Activated CD8-positive, alpha-beta memory T cell treated with anti-CD3 and anti-CD28 coated beads, Interleukin-2, amount 10 ng/mL, durations not matched to agents 7 days and 5 days (primary cell): ENCODE measurements at regions not wholly inside any gene's neighbourhood (a gene's known extent, or its start where the extent isn't known, plus 50 kb on each side); places are given as distances from the start of the nearest gene placed in this dataset.

Source experiments
- ATAC-seq: fragments of 150-1000 bp; cut with Tn5 transposase; one replicate; pipeline ENCODE4 v1.10.0; 2021; ENCODE audit warnings: moderate library complexity
- CTCF ChIA-PET: fragments of 350-600 bp; sonication (Branson Sonifier 250); formaldehyde crosslinking; loops from one replicate; lab custom pipeline; 2021; ENCODE audit warnings: antibody characterized with exemption; lab: Charles Lee
- DNase-seq: peaks from one replicate; pipeline ENCODE4 v3.0.0-alpha.2; 2020
- H3K27ac Mint-ChIP-seq: one replicate; pipeline ENCODE4 v1.8.0; 2021; ENCODE audit warnings: mild to moderate bottlenecking, mixed read lengths
- H3K27me3 Mint-ChIP-seq: one replicate; pipeline ENCODE4 v1.8.0; 2021; ENCODE audit warnings: mixed read lengths
- H3K36me3 Mint-ChIP-seq: one replicate; pipeline ENCODE4 v1.8.0; 2021; ENCODE audit warnings: mild to moderate bottlenecking, mixed read lengths
- H3K4me1 Mint-ChIP-seq: one replicate; pipeline ENCODE4 v1.8.0; 2021; ENCODE audit warnings: mixed read lengths
- H3K4me3 Mint-ChIP-seq: one replicate; pipeline ENCODE4 v1.8.0; 2021; ENCODE audit warnings: mild to moderate bottlenecking, moderate library complexity, mixed read lengths
- H3K9me3 Mint-ChIP-seq: one replicate; pipeline ENCODE4 v1.8.0; 2022; ENCODE audit warnings: low read depth, mixed read lengths

- Mint-ChIP-seq H3K4me1 (no peaks in the 10 kb centered on the region), H3K36me3 (no peaks in the 10 kb centered on the region), H3K9me3 (no peaks in the 10 kb centered on the region), H3K27me3 (no peaks in the 10 kb centered on the region), H3K4me3 (no peak overlapping the region), H3K27ac (no peak overlapping the region)
- ATAC-seq, result no peak
- no peak for DNase-seq
- CTCF ChIA-PET, result no interaction called here
These were observed 103.6 kb upstream of the CTNNB1 start for GRCh38 chr3:41095702-41096101.

- Mint-ChIP-seq H3K4me1 (no peaks in the 10 kb centered on the region), H3K9me3 (no peaks in the 10 kb centered on the region), H3K27me3 (no peaks in the 10 kb centered on the region), H3K27ac (no peak overlapping the region), H3K36me3 (no peaks in the 10 kb centered on the region), H3K4me3 (no peak overlapping the region)
- CTCF ChIA-PET, result no interaction called here
- no peak for DNase-seq
- no peak for ATAC-seq
These were observed 101.3 kb upstream of the CTNNB1 start for GRCh38 chr3:41097896-41098496.

- CTCF ChIA-PET, result no interaction called here
- H3K9me3 Mint-ChIP-seq, result no peaks in the 10 kb centered on the region
- no peak overlapping the region for H3K4me3 Mint-ChIP-seq
- no peaks in the 10 kb centered on the region for H3K27me3 Mint-ChIP-seq
- DNase-seq (no peak), ATAC-seq (no peak)
- no peaks in the 10 kb centered on the region for H3K4me1 Mint-ChIP-seq
- no peak overlapping the region for H3K27ac Mint-ChIP-seq
- no peaks in the 10 kb centered on the region for H3K36me3 Mint-ChIP-seq
These were observed 98.1 kb upstream of the CTNNB1 start for GRCh38 chr3:41101231-41101630.

- no peaks in the 10 kb centered on the region for H3K36me3 Mint-ChIP-seq
- no peak overlapping the region for H3K4me3 Mint-ChIP-seq
- H3K27ac Mint-ChIP-seq, result no peak overlapping the region
- no peak for ATAC-seq
- CTCF ChIA-PET, result no interaction called here
- no peak for DNase-seq
- no peaks in the 10 kb centered on the region for H3K9me3 Mint-ChIP-seq
- peaks cover 3% of the 10 kb centered on the region for H3K27me3 Mint-ChIP-seq
- no peaks in the 10 kb centered on the region for H3K4me1 Mint-ChIP-seq
These were observed 97.2 kb upstream of the CTNNB1 start for GRCh38 chr3:41102053-41102556.

- H3K27ac Mint-ChIP-seq, result no peak overlapping the region
- DNase-seq (no peak), ATAC-seq (no peak)
- H3K4me1 Mint-ChIP-seq, result no peaks in the 10 kb centered on the region
- H3K27me3 Mint-ChIP-seq, result peaks cover 6% of the 10 kb centered on the region
- CTCF ChIA-PET, result no interaction called here
- no peaks in the 10 kb centered on the region for H3K9me3 Mint-ChIP-seq
- no peak overlapping the region for H3K4me3 Mint-ChIP-seq
- H3K36me3 Mint-ChIP-seq, result no peaks in the 10 kb centered on the region
These were observed 96.6 kb upstream of the CTNNB1 start for GRCh38 chr3:41102750-41103149.

- no peak for ATAC-seq
These were observed 96.1 kb upstream of the CTNNB1 start for GRCh38 chr3:41103200-41103599.

GRCh38 chr3:41104147-41104546 is 95.2 kb upstream of the CTNNB1 start:
- Mint-ChIP-seq H3K9me3 (no peaks in the 10 kb centered on the region), H3K4me3 (no peak overlapping the region), H3K4me1 (no peaks in the 10 kb centered on the region), H3K36me3 (no peaks in the 10 kb centered on the region), H3K27ac (no peak overlapping the region), H3K27me3 (peaks cover 10% of the 10 kb centered on the region)
- CTCF ChIA-PET, result no interaction called here
- ATAC-seq (no peak), DNase-seq (no peak)

More at GRCh38 chr3:41103200-41103599, 96.1 kb upstream of the CTNNB1 start:
- Mint-ChIP-seq H3K27me3 (peaks cover 9% of the 10 kb centered on the region), H3K4me3 (no peak overlapping the region), H3K4me1 (no peaks in the 10 kb centered on the region), H3K9me3 (no peaks in the 10 kb centered on the region), H3K36me3 (no peaks in the 10 kb centered on the region), H3K27ac (no peak overlapping the region)
- CTCF ChIA-PET, result no interaction called here
- DNase-seq, result no peak

GRCh38 chr3:41106691-41107090 is 92.6 kb upstream of the CTNNB1 start:
- no peak overlapping the region for H3K27ac Mint-ChIP-seq
- H3K9me3 Mint-ChIP-seq, result no peaks in the 10 kb centered on the region
- H3K4me3 Mint-ChIP-seq, result no peak overlapping the region
- DNase-seq, result no peak
- no peaks in the 10 kb centered on the region for H3K4me1 Mint-ChIP-seq
- ATAC-seq, result no peak
- CTCF ChIA-PET, result no interaction called here
- no peaks in the 10 kb centered on the region for H3K36me3 Mint-ChIP-seq
- H3K27me3 Mint-ChIP-seq, result peaks cover 10% of the 10 kb centered on the region

GRCh38 chr3:41111011-41111410 is 88.3 kb upstream of the CTNNB1 start:
- H3K27me3 Mint-ChIP-seq, result peaks cover 10% of the 10 kb centered on the region
- CTCF ChIA-PET, result no interaction called here
- H3K27ac Mint-ChIP-seq, result no peak overlapping the region
- DNase-seq (no peak), ATAC-seq (no peak)
- no peaks in the 10 kb centered on the region for H3K4me1 Mint-ChIP-seq
- H3K9me3 Mint-ChIP-seq, result no peaks in the 10 kb centered on the region
- no peaks in the 10 kb centered on the region for H3K36me3 Mint-ChIP-seq
- no peak overlapping the region for H3K4me3 Mint-ChIP-seq

GRCh38 chr3:41112466-41112865 is 86.8 kb upstream of the CTNNB1 start:
- no peak overlapping the region for H3K4me3 Mint-ChIP-seq
- no peak overlapping the region for H3K27ac Mint-ChIP-seq

GRCh38 chr3:41115069-41115468 is 84.2 kb upstream of the CTNNB1 start:
- DNase-seq (no peak), ATAC-seq (no peak)
- Mint-ChIP-seq H3K4me1 (peaks cover 18% of the 10 kb centered on the region), H3K27me3 (no peaks in the 10 kb centered on the region), H3K9me3 (no peaks in the 10 kb centered on the region), H3K36me3 (no peaks in the 10 kb centered on the region), H3K27ac (no peak overlapping the region), H3K4me3 (no peak overlapping the region)
- CTCF ChIA-PET, result no interaction called here

More at GRCh38 chr3:41112466-41112865, 86.8 kb upstream of the CTNNB1 start:
- H3K9me3 Mint-ChIP-seq, result no peaks in the 10 kb centered on the region
- H3K4me1 Mint-ChIP-seq, result peaks cover 7% of the 10 kb centered on the region
- H3K36me3 Mint-ChIP-seq, result no peaks in the 10 kb centered on the region
- ATAC-seq (no peak), DNase-seq (no peak)
- H3K27me3 Mint-ChIP-seq, result peaks cover 6% of the 10 kb centered on the region
- CTCF ChIA-PET, result no interaction called here

- DNase-seq (no peak), ATAC-seq (no peak)
- no peak overlapping the region for H3K4me3 Mint-ChIP-seq
- H3K27ac Mint-ChIP-seq, result peak overlapping the region; percentile 82
- peaks cover 2% of the 10 kb centered on the region for H3K27me3 Mint-ChIP-seq
- no peaks in the 10 kb centered on the region for H3K36me3 Mint-ChIP-seq
- H3K4me1 Mint-ChIP-seq, result peaks cover 18% of the 10 kb centered on the region
- CTCF ChIA-PET, result interaction anchor here (1.0 to 1.1 kb wide), 2 partner anchors 10 to 536 kb away, joined by 3 read pairs; no protein-coding TSS in a partner anchor
- H3K9me3 Mint-ChIP-seq, result no peaks in the 10 kb centered on the region
These were observed 82.5 kb upstream of the CTNNB1 start for GRCh38 chr3:41116851-41117250.

GRCh38 chr3:41117398-41117870 is 81.9 kb upstream of the CTNNB1 start:
- Mint-ChIP-seq H3K27me3 (peaks cover 2% of the 10 kb centered on the region), H3K4me3 (no peak overlapping the region), H3K4me1 (peaks cover 18% of the 10 kb centered on the region), H3K9me3 (no peaks in the 10 kb centered on the region), H3K27ac (peak overlapping the region; percentile 82), H3K36me3 (no peaks in the 10 kb centered on the region)
- CTCF ChIA-PET, result interaction anchor here (1.0 to 1.1 kb wide), 2 partner anchors 9 to 537 kb away, joined by 3 read pairs; no protein-coding TSS in a partner anchor
- ATAC-seq, result peak; percentile 96
- peak; percentile 92 for DNase-seq
